GM18858 (cell line): ENCODE measurements at regions not wholly inside any gene's neighbourhood (a gene's known extent, or its start where the extent isn't known, plus 50 kb on each side); places are given as distances from the start of the nearest gene placed in this dataset.

Experiments
- ATAC-seq: cut with Tn5 transposase; IDR thresholded peaks from one replicate; pipeline ENCODE4 v1.9.1; 2021; ENCODE audit not compliant: unreplicated experiment

DNA sequence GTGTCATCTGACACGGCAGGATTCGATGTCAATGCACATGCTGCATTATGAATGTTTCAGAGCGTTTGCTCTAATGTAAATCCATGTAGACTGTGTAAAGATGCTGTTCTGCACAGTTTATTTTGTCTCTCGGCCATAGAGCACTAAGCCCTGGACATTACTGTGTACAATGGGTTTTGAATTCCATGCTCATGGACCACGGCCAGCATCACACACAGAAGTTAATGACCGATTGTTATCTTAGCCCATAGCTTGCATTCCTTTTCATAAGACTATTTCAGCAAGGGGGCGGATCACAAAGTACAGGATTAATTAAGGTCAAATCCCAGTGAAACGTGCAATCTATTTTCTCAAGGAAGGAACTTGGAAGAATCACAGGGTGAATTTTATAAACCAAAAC lies 286.1 kb upstream of the TENM3 start:
- no peak for ATAC-seq

DNA sequence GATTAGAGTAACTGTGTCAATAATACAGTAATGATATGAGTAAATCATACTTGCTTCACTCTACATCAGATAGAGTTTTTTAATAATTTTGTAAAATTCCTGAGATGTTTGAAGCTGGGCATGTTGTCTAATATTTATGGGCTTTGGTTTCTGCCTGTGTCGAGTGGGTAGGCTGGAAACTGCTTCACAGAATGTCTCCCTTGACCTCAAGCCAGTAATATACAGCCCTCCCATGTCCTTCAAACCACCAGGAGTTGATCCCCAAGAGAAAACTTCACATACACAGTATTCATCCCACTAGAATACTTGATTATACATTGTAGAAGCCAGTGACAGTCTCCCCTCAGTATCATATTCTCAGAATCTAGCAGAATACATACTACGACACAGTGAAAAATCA lies 284.8 kb upstream of the TENM3 start:
- no peak for ATAC-seq

DNA sequence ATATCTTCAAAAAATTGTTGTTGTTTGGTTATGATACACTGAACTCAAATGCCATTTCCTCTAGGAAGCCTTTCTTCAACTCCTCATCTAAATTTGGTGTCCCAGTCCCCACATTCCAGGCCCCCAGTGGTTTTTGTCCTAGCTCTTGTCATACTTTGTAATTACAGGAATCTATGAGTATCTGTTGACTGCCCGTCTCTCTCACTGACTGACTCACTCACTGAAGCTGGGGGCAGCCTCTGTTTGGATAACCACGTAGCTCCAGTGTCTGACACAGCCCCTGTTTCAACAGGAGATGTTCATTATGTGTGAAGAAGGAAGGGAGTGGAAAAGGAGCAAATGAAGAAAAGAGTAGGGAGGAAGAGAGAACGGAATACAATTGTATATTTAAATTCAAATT lies 284.1 kb upstream of the TENM3 start:
- no peak for ATAC-seq

DNA sequence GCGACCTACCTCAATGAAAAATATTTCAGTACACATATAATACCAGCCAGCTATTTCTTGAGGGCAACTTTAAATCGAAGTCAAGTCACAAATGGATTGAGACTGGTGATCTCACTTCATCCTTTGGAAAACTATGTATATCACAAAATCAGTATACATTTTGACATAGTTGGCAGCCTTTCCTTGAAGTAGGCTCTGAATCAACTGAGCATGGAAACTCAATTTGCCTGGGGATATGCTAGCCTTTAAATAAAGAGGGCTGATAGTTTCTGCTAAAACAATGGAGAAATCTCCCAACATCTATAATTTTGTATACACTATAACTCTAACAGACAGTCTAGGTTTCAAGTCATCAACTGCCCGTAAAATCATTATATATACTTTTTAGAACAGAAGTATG lies 282.8 kb upstream of the TENM3 start:
- no peak for ATAC-seq

DNA sequence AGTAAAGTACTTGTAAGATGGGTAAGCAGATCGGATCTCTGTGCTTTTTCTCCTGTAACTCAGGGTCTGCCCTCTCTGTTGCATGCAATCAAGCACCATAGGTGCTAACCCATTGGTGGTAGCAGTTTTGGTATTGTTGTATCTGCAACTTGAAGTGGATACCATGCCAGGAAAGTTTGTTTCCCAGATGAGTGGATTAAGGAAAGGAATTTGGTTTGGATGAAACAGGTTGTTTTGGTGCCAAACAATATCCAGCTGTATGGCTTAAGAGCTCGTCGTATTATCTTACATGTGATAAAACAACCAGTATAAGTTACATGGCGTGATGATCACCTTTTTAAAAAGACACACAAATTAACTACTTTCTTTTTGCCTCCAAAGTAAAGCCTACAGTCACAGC lies 280.9 kb upstream of the TENM3 start:
- no peak for ATAC-seq

DNA sequence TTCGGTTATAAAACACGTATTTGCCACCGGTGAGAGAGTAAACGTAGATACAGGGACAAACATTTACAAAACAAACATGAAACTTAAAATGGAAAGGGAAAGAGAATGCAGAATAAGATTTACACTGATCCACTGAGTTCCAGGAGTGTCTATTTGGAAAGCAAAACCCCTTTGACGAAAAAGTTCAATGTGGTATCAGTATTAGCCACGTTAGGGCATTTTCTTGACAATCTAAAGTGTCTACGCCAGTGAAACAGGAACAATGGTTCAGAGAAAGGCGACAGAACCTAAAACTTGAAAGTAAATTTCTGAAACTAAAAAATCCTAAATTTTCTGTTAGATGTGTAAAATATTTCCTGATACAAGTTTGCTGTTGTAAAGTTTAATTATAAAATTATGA lies 278.5 kb upstream of the TENM3 start:
- ATAC-seq: no peak

DNA sequence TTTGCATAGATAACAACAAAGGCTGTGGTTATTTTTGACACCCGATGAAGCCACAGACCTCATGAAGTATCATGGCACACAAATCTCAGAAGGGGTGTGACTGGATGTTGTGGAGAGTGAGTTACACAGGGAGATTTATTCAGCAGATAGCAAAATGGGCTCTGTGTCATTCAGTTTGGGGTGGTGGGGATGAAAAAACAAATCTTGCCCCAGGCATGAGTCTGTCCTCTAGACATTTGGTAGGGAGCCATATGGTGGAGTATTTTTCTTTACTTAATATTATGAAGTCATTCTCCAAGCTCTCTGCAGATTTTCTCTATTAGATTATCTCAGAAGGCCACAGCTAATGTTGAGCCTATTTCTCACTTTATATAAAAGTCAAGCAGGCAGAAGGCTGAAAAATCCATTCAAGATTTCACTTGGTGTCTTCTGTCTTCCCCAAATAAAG lies 277.1 kb upstream of the TENM3 start:
- no peak for ATAC-seq

DNA sequence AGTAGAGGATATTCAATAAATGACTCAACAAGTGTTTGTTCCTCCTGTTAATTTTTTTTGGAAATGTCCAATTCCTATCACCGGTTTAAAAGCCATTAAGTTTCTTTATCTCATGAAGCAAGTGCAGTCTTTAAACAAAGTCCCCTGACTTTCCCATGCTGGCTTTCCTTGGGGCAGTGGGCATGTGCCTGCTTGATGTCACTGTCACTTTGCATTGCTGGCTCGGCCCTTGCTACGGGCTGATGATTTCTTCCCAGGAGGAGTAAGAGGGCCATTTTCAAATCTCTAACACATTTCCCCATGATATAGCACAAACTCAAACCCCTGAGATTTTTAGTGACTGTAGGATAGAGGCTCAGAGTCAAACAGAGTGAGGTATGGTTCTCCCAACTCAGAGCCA lies 275.8 kb upstream of the TENM3 start:
- no peak for ATAC-seq

DNA sequence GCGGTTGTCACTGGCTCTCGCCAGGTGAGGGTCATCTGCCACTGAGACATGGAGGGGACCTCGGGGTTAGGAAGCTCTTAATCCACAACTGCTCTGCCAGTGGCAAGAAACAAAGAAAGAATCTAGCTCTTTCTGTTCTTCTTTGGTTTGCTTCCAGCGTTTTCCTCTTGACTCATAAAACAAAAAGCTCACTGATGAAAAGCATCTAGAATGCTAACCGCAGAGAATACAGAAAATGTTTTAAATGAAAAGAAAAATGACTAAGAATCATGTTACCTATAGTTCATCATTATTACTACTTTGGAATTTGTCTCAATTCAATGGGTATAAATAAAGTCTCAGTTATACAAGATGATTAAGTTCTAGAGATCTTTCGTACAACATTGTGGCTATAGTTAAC lies 274.8 kb upstream of the TENM3 start:
- ATAC-seq: no peak

DNA sequence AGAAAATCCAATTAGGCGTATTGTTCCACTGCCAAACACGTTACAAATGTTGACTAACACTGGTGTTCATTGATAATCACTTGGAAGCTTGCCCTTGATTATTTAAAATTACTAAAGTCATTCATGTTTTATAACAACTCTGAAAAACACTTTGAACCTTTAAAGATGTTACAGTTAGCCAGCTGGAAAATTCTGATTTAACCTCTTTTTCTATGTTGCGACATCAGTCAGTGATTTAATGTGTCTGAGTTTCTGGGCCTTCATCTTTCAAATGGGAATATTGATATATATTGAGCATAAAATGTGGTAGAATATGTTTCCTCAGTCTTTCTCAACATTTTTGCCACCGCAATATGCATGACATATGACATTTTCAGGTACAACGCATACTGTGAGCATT lies 274.1 kb upstream of the TENM3 start:
- no peak for ATAC-seq

DNA sequence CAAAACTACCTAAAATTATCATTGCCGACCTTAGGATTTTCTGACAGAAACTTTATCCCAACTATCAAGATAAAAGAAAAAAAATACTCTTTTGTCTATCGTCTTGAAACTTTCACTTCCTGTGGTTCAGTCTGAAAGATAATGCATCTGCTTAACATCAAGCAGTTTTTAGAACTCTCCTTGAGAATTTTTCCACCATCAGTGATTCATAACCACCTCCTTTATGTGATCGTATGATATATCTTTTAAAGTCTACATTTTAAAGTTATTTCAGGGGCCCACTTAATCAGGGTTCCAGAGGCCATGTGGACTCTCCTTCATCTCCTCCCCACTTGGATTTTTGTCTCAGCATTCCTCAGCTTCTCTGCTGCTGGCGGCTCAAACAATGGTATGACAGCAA lies 272.8 kb upstream of the TENM3 start:
- ATAC-seq: no peak

DNA sequence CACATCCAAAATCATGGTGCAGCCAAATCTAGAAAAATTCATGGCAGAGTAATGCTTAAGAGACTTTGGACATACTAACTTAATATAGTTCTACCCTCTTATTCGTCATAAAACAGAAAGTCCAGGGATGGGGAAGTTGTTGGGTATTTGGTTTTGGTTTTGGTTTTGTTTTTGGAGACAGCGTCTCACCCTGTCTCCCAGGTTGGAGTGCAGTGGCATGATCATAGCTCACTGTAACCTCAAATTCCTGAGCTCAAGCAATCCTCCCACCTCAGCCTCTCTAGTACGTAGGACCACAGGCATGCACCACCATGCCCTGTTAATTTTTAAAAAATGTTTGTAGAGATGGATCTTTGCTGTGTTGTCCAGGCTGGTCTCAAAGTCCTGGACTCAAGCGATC lies 271.8 kb upstream of the TENM3 start:
- peak; percentile 86 for ATAC-seq

DNA sequence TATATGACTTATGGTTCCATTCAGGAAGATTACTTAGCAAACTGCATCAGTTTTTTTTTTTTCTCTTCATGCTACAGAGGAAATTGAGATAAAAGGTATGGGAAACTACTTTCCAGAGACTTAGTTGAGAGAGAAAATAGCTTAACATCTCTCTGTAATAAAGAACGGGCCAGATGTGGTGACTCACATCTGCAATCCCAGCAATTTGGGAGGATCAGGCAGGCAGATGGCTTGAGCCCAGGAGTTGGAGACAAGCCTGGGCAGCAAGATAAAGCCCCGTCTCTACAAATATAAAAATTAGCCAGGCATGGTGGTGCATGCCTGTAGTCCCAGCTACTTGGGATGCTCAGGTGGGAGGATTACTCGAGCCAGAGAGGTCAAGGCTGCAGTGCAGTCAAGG lies 271.2 kb upstream of the TENM3 start:
- no peak for ATAC-seq

DNA sequence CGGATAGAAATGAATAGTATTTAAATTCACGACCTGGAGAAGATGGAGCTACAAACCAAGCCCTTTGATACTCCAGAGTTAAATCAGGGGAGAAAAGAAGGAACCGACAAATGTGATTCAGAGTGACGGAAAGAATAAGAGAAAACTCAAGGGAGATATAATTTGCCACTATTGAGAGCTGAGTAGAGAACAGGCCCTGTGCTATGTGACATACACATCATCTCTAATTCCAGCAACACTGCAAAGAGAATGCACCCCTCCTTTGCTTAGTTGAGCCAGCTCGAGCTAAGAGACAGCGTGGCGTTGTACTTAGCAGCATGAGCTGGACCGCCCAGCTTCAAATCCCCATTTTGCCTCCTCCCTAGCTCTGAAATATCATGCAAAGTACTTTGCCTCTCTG lies 266.4 kb upstream of the TENM3 start:
- no peak for ATAC-seq

DNA sequence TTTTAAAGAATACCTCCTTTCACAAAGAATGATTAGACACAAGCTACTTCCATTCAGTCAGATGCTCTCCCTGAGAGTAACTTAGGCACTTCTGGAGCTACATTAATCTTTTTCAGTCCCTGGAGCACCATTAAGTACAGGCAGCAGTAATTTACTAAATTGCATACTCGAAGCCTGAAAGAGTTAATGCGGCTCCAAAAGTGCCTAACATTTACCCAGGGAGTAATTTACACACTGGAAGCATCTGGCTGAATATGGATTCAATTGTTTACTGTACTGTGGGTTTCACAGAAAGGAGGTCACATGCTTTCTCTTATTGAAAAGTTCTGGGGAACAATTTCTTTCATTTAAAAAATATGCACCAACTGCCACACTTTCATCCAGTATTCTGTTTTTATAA lies 260.8 kb upstream of the TENM3 start:
- no peak for ATAC-seq

DNA sequence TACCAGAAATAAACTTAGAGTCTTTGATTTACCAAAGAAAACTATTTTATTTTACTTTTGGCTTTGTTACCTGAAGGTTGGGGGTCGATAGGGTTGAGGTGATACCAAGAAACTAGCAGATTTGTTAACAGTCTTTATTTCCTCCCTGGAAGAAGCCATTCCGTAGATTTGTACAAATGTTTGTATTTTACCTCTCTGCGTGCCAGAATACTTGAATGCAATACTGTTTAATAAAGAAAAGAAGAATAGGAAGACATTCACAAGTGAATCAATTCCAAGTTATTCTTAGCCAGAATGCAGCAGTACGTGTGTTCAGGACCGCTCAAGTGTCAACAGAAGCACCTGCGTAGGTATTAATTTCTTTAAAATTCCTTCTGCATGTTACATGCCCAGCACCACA lies 260.3 kb upstream of the TENM3 start:
- ATAC-seq: no peak

DNA sequence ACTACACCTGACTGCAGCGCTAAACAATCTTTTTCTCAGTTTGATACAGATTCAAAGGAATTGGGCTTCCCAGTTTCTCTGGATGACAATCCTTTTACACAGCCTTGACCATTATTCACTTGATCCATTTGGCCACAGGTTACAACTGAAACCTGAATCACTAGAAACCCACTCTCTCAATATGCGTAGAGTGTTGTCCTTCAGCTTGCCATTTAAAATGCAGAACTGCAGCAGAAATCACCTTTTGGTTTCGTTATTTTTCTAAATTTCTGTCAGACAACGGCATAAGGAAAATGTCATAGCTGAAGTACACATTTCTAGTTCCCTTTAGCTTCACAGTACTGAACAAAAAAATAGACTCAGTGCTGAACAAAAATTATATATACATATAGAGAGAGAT lies 255.8 kb upstream of the TENM3 start:
- ATAC-seq: no peak

DNA sequence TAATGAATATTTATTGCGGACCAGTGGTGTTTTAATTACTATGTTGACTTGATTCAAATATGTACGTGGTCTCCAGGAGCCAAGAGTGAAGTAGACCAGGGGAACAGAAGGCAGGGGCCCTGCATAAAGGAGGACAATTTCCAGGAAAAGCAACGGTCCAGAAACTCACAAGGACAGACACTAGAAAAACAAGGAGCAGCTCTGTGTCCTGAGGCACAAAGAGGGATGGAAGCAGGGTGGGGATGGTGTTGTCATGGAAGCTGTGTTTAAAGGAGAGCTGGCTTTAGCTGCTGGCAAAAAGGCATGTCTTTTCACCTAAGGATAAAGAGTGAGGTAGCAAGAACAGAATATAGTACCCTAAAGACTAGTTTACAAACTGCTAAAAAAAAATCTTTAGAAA lies 254.1 kb upstream of the TENM3 start:
- ATAC-seq: no peak

DNA sequence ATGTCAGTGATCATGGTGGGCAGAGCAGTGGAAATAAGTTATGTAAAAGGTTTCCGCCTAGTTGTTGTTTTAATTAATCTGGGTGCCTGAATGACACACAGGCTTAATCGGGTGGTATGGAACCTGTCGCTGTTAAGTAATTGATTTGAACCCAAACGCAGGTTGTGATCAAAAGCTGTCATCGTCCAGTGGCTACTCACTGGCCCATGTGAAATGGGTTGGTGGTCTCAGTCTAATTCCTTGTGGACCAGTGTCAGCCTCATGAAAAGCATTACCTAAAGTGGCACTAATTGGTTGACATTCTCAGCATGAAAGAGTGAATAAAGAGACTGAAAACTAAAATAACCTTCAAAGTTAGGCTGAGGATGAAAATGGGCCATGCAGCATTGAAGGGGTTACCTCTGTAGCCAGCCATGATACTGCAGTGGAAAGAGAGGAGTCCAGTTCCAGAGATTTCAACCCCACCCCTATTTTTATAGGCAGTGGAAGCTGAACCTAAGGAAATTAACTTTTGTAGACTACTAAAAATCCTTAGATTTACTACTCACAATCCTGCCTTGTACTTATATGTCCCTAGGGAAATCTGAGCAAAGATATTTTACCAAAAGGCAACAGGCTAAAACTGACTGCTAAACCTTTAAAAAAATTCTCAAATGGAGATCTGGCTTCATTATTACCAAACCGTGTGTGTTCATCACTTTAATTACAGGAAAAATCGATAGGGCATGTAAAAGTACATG lies 251.7 kb upstream of the TENM3 start:
- no peak for ATAC-seq

DNA sequence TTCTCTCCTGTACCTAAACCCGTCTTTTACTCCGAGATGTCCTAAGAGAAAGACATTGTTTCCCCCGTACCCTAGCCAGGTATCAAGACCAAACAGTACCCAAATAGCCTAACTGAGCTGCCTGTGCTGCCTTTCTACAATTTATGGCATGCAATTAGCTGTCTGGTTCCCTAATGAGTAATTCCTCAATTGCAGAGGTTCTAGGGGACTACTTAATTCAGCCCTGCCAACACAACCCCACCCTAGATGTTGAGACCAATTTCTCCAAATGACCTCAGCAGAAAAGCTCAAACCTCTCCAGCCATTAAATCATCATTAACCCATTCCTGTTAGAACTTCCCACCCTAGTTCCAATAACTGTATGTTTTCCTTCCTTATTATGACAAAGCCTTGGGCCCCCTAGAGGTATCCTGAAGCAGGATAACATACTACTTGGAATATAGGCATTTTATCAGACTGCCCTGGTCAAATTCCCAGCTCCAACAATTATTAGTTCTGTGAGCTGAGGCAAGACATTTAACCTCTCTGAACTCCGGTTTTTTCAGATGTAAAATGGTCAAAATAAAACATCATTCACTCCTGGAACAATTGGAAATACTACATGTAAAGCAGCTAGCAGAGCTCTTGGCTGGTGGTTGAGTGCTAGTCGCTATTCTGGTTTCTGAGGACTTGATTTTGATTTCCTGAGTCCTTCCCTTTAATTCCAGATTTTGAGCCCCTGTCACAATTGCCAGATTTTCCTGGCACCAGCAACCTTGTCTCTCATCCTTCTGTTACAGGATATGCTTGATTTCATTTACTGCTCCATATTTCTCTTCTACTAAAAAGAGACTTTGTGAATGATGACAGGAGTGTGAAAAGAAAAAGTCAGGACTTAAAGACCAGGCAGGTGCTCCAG lies 244.6 kb upstream of the TENM3 start:
- no peak for ATAC-seq

DNA sequence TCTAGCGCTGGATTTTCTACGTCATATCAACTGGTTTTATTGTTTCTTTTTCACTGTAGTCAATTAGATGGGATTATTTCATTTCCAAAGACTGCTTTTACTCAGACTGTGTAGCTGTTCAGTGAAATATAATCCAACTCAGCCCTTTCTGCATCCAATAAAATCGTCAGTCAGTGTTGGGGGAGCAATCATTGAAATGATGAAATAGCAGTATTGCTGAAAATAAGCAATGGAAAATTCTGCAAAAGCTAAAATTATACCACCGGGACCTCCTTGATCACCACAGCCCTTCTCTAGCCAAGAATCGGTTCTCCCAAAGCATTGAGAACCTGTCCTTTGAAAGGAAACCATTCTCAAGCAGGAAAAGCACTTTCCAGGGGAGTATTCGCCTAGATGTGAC lies 243.1 kb upstream of the TENM3 start:
- ATAC-seq: no peak

DNA sequence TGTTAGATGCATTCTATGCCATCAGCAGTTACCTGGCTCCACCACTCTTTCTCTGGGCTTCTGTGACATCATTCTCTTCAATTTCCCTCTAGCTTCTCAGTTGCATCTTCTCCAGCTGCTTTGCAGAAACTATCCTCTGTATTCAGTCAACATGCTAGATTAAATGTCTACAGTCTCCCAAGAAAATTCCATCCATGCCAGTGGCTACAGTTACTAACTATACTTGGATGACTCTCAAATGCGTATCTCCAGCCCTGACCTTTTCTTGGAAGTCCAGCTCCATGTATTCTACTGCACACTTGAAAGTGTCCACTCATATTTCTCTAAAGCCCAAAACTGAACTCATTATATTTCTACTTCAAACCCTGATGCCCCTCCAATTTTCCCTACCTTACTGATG lies 232.3 kb upstream of the TENM3 start:
- no peak for ATAC-seq
